ENCODE measurements at regions not wholly inside any gene's neighbourhood (a gene's known extent, or its start where the extent isn't known, plus 50 kb on each side); places are given as distances from the start of the nearest gene placed in this dataset.

DNA sequence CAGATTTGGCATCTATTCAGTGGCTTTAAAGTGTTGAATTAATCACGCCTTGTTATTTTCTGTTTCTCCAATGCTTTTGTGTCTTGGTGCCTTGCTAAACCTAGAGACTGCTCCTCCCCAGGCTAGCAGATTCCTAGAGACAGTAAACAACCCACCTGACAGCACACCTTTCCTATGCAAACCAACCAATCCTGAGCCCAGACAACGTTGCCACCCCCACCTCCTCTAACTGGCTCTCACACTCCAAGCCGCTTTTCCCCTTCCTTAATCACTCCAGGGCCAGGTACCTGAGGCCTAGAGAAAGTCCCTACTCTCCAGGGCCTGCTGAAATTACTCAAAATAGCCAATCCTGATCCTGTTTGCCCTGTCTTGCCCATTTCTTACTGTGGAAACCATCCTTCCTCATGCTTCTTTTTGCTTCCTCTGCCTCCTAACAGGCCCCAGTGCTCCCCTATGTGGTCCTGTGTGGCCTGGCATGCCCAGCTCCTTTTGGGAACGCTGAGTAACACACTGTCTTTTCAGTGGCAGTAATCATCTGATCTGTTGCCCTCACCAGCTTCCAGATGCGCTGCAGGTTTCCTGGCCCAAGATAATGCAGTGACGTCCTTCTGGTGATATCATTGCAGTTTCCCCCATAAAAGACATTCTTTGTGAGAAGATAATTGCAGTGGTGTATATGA is 53.4 kb downstream of the GAS1 start:
- 57% methylated on average over 3 of the region's 6 CpGs for WGBS (ENCODE audit: insufficient coverage)
- H3K4me1 Mint-ChIP-seq: no peaks in the 10 kb centered on the region

DNA sequence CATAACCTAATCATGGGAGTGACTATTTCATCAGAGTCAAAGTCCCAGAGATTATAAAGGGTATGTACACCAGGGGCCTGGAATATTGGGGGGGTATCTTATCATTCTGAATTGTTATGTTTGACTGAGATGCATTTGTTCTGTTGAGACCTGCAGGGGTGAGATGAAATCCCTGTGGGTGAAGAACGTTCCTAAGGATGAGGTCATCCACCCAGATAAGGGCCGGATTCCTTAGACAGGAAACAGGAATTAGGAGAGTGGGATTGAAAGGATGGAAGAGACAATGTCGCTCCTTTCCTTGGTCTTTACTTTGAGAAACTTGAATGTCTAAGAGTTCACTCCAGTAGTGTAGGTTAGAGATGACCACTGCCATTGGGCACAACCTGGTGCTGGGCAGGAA is 54.7 kb downstream of the GAS1 start:
- no peaks in the 10 kb centered on the region for H3K27me3 ChIP-seq (replicated peaks in 1 of 2; ENCODE audit: control insufficient read depth in 2 of 2, extremely low read depth in 1 of 2, insufficient read depth in 2 of 2, low read length in 1 of 2)
- Mint-ChIP-seq H3K4me1 (no peaks in the 10 kb centered on the region), H3K9me3 (no peaks in the 10 kb centered on the region), H3K27ac (no peak overlapping the region), H3K36me3 (no peaks in the 10 kb centered on the region), H3K4me3 (no peak overlapping the region), H3K27me3 (peaks cover 0 to 5% of the 10 kb centered on the region in 2 donors)
- ATAC-seq (replicated peaks in 1 of 4): no peak
- WGBS (ENCODE audit: insufficient coverage): 63% methylated on average over 3 of the region's 3 CpGs
- no peaks in the 10 kb centered on the region for H3K4me1 ChIP-seq (ENCODE audit: control insufficient read depth in 1 of 2, extremely low read depth in 1 of 2, insufficient read depth in 2 of 2, low read length in 2 of 2)
- DNase-seq: no peak
- H3K36me3 ChIP-seq (ENCODE audit: control insufficient read depth in 2 of 2, extremely low read depth in 1 of 2, insufficient read depth in 1 of 2, low read length in 1 of 2): no peaks in the 10 kb centered on the region
- no peaks in the 10 kb centered on the region for H3K9me3 ChIP-seq
- no peak overlapping the region for H3K27ac ChIP-seq (ENCODE audit: low read length)
- ChIA-PET CTCF (no interaction called here), POLR2A (no interaction called here)
- H3K4me3 ChIP-seq (ENCODE audit: control insufficient read depth in 1 of 2, extremely low read depth in 1 of 2, low read length in 1 of 2): no peak overlapping the region

More for the DNA sequence above, 53.4 kb downstream of the GAS1 start:
- H3K36me3 ChIP-seq (ENCODE audit: control insufficient read depth in 2 of 2, extremely low read depth in 1 of 2, insufficient read depth in 1 of 2, low read length in 1 of 2): no peaks in the 10 kb centered on the region
- Mint-ChIP-seq H3K27ac (no peak overlapping the region), H3K27me3 (peaks cover 5 to 7% of the 10 kb centered on the region in 2 donors), H3K4me3 (no peak overlapping the region), H3K9me3 (no peaks in the 10 kb centered on the region), H3K36me3 (no peaks in the 10 kb centered on the region)
- DNase-seq: no peak
- H3K27ac ChIP-seq (ENCODE audit: low read length): no peak overlapping the region
- no peaks in the 10 kb centered on the region for H3K9me3 ChIP-seq
- ATAC-seq (replicated peaks in 1 of 4): no peak
- ChIA-PET CTCF (no interaction called here), POLR2A (no interaction called here)
- H3K4me3 ChIP-seq (ENCODE audit: control insufficient read depth in 1 of 2, extremely low read depth in 1 of 2, low read length in 1 of 2): no peak overlapping the region
- no peaks in the 10 kb centered on the region for H3K4me1 ChIP-seq (ENCODE audit: control insufficient read depth in 1 of 2, extremely low read depth in 1 of 2, insufficient read depth in 2 of 2, low read length in 2 of 2)
- H3K27me3 ChIP-seq (replicated peaks in 1 of 2; ENCODE audit: control insufficient read depth in 2 of 2, extremely low read depth in 1 of 2, insufficient read depth in 2 of 2, low read length in 1 of 2): peaks cover 0 to 3% of the 10 kb centered on the region in 2 experiments

DNA sequence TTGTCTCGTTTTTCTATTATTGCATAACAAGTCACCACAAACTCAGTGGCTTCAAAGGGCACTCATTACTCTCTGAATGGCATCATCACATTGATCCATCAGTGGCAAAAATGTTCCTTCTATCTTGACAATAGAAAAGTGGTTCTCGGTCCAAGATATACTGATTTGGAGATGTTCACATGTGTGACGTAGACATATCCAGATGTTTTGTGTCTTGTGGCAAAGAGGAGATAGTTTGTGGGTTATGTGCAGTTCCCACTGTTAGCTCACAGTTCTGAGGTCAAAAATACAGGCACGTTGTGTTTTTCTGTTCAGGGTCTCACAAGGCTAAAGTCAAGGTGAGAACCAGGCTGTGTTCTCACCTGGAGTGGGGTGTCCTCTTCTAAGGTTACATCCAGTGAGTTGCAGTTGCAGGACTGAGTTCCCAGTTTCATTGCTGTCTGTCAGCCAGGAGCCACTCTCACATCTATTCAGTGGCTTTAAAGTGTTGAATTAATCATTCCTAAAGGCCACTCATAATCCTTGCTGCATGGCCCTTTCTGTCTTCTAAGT is 55.3 kb downstream of the GAS1 start:
- no peaks in the 10 kb centered on the region for H3K9me3 ChIP-seq
- H3K4me1 ChIP-seq (ENCODE audit: control insufficient read depth in 1 of 2, extremely low read depth in 1 of 2, insufficient read depth in 2 of 2, low read length in 2 of 2): no peaks in the 10 kb centered on the region
- CTCF ChIA-PET: no interaction called here
- 63% methylated on average over 2 of the region's 4 CpGs for WGBS (ENCODE audit: insufficient coverage)
- H3K9me3 Mint-ChIP-seq: no peaks in the 10 kb centered on the region
- POLR2A ChIA-PET: no interaction called here
- H3K27me3 Mint-ChIP-seq: peaks cover 2 to 3% of the 10 kb centered on the region in 2 donors
- no peak overlapping the region for H3K27ac Mint-ChIP-seq
- H3K36me3 Mint-ChIP-seq: no peaks in the 10 kb centered on the region
- no peak overlapping the region for H3K4me3 Mint-ChIP-seq
- ATAC-seq (replicated peaks in 1 of 4) (no peak), DNase-seq (no peak)
- no peak overlapping the region for H3K4me3 ChIP-seq (ENCODE audit: control insufficient read depth in 1 of 2, extremely low read depth in 1 of 2, low read length in 1 of 2)
- H3K27ac ChIP-seq (ENCODE audit: low read length): no peak overlapping the region
- peaks cover 0 to 4% of the 10 kb centered on the region in 2 experiments for H3K27me3 ChIP-seq (replicated peaks in 1 of 2; ENCODE audit: control insufficient read depth in 2 of 2, extremely low read depth in 1 of 2, insufficient read depth in 2 of 2, low read length in 1 of 2)
- no peaks in the 10 kb centered on the region for H3K36me3 ChIP-seq (ENCODE audit: control insufficient read depth in 2 of 2, extremely low read depth in 1 of 2, insufficient read depth in 1 of 2, low read length in 1 of 2)
- H3K4me1 Mint-ChIP-seq: no peaks in the 10 kb centered on the region

DNA sequence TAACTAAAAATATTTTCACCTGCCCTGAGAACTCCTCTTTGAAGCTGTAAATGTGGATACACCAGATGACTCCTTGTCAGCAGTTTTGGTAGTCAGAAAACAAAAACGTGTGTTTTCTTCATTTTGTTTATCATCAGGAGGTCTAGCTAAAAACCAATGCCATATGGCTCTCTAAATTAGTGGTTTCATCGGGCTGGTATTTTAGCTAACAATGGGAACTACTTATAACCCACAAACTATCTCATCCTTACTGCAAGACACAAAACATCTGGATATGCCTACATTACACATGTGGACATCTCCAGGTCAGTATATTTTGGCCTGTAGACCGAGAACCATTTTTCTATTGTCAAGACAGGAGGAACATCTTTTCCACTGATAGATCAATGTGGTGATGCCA is 56.2 kb downstream of the GAS1 start:
- Histone ChIP-seq H3K27me3 (replicated peaks in 1 of 2; ENCODE audit: control insufficient read depth in 2 of 2, extremely low read depth in 1 of 2, insufficient read depth in 2 of 2, low read length in 1 of 2) (peaks cover 0 to 8% of the 10 kb centered on the region in 2 experiments), H3K4me1 (ENCODE audit: control insufficient read depth in 1 of 2, extremely low read depth in 1 of 2, insufficient read depth in 2 of 2, low read length in 2 of 2) (no peaks in the 10 kb centered on the region), H3K4me3 (ENCODE audit: control insufficient read depth in 1 of 2, extremely low read depth in 1 of 2, low read length in 1 of 2) (no peak overlapping the region), H3K36me3 (ENCODE audit: control insufficient read depth in 2 of 2, extremely low read depth in 1 of 2, insufficient read depth in 1 of 2, low read length in 1 of 2) (no peaks in the 10 kb centered on the region), H3K27ac (ENCODE audit: low read length) (no peak overlapping the region), H3K9me3 (no peaks in the 10 kb centered on the region)
- ChIA-PET POLR2A (no interaction called here), CTCF (no interaction called here)
- no peaks in the 10 kb centered on the region for H3K36me3 Mint-ChIP-seq
- DNase-seq (no peak), ATAC-seq (replicated peaks in 1 of 4) (no peak)
- no peaks in the 10 kb centered on the region for H3K9me3 Mint-ChIP-seq
- peaks cover 6 to 9% of the 10 kb centered on the region in 2 donors for H3K27me3 Mint-ChIP-seq
- H3K4me1 Mint-ChIP-seq: no peaks in the 10 kb centered on the region
- no peak overlapping the region for H3K27ac Mint-ChIP-seq
- 33% methylated on average over 1 of the region's 3 CpGs for WGBS (ENCODE audit: insufficient coverage)
- no peak overlapping the region for H3K4me3 Mint-ChIP-seq

DNA sequence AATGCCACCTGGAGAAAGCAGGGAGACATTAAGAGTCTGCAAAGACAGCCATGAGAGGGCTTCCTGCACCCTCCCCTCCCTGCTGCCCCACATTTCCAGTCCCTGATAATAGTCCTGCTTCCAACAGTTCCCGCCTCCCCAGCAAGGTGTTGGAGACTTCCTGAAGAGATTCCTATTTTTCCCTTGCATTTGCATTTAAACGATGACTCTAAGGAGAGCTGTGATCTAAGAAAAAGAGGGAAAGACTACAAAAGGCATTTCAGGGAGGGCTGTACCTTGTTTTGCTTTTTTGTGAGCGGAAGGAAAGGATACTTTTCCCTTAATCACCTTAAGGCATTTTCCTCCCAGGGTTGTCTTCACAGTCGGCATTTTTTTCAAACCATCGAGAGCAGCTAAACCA is 62.1 kb downstream of the GAS1 start:
- no peak for ATAC-seq (replicated peaks in 1 of 4)

DNA sequence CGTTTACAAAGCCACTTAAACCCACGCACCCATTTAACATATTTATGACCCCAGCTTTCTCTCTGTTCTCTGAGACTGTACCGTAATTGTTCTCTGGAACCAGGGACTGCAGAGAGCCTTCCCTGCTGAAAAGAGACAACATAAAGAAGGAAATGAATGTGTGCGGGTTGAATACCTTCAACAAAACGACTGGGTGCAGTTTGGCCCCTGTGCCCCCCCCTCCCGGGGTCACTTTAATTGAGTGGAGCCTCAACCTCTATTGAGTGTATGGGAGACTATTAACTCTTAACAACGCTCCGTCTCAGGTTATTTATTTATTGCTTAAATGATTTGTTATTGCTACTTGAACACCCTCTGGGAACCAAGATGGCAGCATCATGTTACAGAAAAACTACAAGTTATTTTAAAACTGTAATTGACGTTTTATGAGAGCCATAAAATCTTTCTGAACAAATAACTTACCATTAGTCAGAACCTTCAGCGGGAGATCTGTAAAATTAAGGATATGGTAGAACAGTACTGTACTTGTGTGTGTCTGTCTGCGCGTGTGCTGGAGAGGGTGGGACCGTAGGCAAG is 70.6 kb downstream of the GAS1 start:
- peaks cover 0 to 6% (median 0%) of the 10 kb centered on the region in 3 donors for H3K9me3 Mint-ChIP-seq
- H3K27ac Mint-ChIP-seq: no peak overlapping the region

More for the DNA sequence above, 62.1 kb downstream of the GAS1 start:
- Histone ChIP-seq H3K9me3 (no peaks in the 10 kb centered on the region), H3K4me3 (ENCODE audit: control insufficient read depth in 1 of 2, extremely low read depth in 1 of 2, low read length in 1 of 2) (no peak overlapping the region), H3K4me1 (ENCODE audit: control insufficient read depth in 1 of 2, extremely low read depth in 1 of 2, insufficient read depth in 2 of 2, low read length in 2 of 2) (no peaks in the 10 kb centered on the region), H3K36me3 (ENCODE audit: control insufficient read depth in 2 of 2, extremely low read depth in 1 of 2, insufficient read depth in 1 of 2, low read length in 1 of 2) (no peaks in the 10 kb centered on the region), H3K27ac (ENCODE audit: low read length) (no peak overlapping the region), H3K27me3 (replicated peaks in 1 of 2; ENCODE audit: control insufficient read depth in 2 of 2, extremely low read depth in 1 of 2, insufficient read depth in 2 of 2, low read length in 1 of 2) (peaks cover 0 to 8% of the 10 kb centered on the region in 2 experiments)
- WGBS (ENCODE audit: insufficient coverage): 100% methylated on average over 1 of the region's 5 CpGs
- Mint-ChIP-seq H3K27me3 (peaks cover 14 to 18% of the 10 kb centered on the region in 2 donors), H3K9me3 (no peaks in the 10 kb centered on the region), H3K4me1 (no peaks in the 10 kb centered on the region), H3K27ac (no peak overlapping the region), H3K36me3 (no peaks in the 10 kb centered on the region), H3K4me3 (no peak overlapping the region)
- CTCF ChIA-PET: no interaction called here
- DNase-seq: no peak
- POLR2A ChIA-PET: no interaction called here

More for the DNA sequence above, 70.6 kb downstream of the GAS1 start:
- no peak overlapping the region for H3K27ac ChIP-seq (ENCODE audit: low read length)
- 100% methylated on average over 2 of the region's 13 CpGs for WGBS (ENCODE audit: insufficient coverage)
- H3K4me1 ChIP-seq (ENCODE audit: control insufficient read depth in 1 of 2, extremely low read depth in 1 of 2, insufficient read depth in 2 of 2, low read length in 2 of 2): no peaks in the 10 kb centered on the region
- Mint-ChIP-seq H3K36me3 (no peaks in the 10 kb centered on the region), H3K4me1 (no peaks in the 10 kb centered on the region), H3K4me3 (no peak overlapping the region), H3K27me3 (peaks cover 7 to 11% of the 10 kb centered on the region in 2 donors)
- H3K36me3 ChIP-seq (ENCODE audit: control insufficient read depth in 2 of 2, extremely low read depth in 1 of 2, insufficient read depth in 1 of 2, low read length in 1 of 2): no peaks in the 10 kb centered on the region
- ATAC-seq (replicated peaks in 1 of 4) (no peak), DNase-seq (no peak)
- no peaks in the 10 kb centered on the region for H3K27me3 ChIP-seq (replicated peaks in 1 of 2; ENCODE audit: control insufficient read depth in 2 of 2, extremely low read depth in 1 of 2, insufficient read depth in 2 of 2, low read length in 1 of 2)
- CTCF ChIA-PET: no interaction called here
- H3K9me3 ChIP-seq: no peaks in the 10 kb centered on the region
- H3K4me3 ChIP-seq (ENCODE audit: control insufficient read depth in 1 of 2, extremely low read depth in 1 of 2, low read length in 1 of 2): no peak overlapping the region
- POLR2A ChIA-PET: no interaction called here
